Lower leg skin (tissue), 3 donors: ENCODE measurements at regions not wholly inside any gene's neighbourhood (a gene's known extent, or its start where the extent isn't known, plus 50 kb on each side); places are given as distances from the start of the nearest gene placed in this dataset.

Experiments used
- POLR2A ChIP-seq, 2 donors: fragments of 450-650 bp; IDR thresholded peaks; one replicate each; pipeline ENCODE4 v1.6.1; 2016 to 2017; ENCODE audit warnings: antibody characterized with exemption in 2 of 2, mild to moderate bottlenecking in 1 of 2, moderate library complexity in 1 of 2
- TF ChIP-seq, protein P1 (sequence below), 3 donors: fragments of 450-650 bp; IDR thresholded peaks; one replicate each; pipeline ENCODE4 v1.5.1; 2016; ENCODE audit warnings: antibody characterized with exemption in 3 of 3, mild to moderate bottlenecking in 3 of 3, moderate library complexity in 2 of 3

DNA sequence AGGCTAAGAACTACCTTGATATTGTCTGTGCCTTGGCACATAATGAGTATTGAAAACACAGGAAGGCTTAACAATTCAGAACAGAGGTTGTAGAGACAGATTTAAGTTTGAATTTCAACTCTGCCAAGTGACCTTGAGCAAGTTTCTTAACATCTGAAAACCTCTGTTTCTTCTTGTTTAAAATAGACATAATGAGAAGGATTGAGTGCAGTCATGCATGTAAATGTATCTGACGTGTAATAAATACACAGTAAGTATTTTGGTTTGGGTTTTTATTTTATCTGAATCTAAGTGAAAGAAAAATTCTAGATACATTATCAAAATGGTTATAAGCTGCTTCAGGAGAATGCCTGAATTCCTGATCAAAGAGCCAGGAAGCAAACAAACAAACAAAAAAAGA lies 111.9 kb downstream of the ANXA5 start:
- TF ChIP-seq POLR2A (IDR thresholded peaks at IDR 0.05): no peak
- TF ChIP-seq, protein P1, sequence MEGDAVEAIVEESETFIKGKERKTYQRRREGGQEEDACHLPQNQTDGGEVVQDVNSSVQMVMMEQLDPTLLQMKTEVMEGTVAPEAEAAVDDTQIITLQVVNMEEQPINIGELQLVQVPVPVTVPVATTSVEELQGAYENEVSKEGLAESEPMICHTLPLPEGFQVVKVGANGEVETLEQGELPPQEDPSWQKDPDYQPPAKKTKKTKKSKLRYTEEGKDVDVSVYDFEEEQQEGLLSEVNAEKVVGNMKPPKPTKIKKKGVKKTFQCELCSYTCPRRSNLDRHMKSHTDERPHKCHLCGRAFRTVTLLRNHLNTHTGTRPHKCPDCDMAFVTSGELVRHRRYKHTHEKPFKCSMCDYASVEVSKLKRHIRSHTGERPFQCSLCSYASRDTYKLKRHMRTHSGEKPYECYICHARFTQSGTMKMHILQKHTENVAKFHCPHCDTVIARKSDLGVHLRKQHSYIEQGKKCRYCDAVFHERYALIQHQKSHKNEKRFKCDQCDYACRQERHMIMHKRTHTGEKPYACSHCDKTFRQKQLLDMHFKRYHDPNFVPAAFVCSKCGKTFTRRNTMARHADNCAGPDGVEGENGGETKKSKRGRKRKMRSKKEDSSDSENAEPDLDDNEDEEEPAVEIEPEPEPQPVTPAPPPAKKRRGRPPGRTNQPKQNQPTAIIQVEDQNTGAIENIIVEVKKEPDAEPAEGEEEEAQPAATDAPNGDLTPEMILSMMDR (IDR thresholded peaks at IDR 0.05): no peak
